ENCODE measurements at regions not wholly inside any gene's neighbourhood (a gene's known extent, or its start where the extent isn't known, plus 50 kb on each side); places are given as distances from the start of the nearest gene placed in this dataset.
A peak's percentile ranks its signal among the peaks of the same experiment; 100 is the strongest.

DNA sequence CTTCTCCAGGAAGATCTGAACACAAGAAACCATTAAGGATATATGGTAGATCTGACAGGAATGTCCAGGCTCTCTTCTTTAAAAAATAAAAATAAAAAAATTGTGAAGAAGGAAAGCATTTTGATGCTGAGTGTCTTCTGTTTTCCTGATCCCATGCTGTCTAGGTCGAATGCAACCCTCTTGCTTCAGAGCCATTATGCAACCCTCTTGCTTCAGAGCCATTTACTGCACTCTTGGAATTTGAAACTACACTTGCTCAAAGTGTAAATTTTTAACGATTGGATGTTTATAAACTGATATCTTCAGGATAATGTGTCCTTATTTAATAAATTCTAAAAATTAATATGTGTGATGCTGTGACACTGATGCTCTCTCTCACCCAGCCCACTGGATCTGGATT is 505.1 kb downstream of the DNAH5 start:
- TF ChIP-seq, protein P1, sequence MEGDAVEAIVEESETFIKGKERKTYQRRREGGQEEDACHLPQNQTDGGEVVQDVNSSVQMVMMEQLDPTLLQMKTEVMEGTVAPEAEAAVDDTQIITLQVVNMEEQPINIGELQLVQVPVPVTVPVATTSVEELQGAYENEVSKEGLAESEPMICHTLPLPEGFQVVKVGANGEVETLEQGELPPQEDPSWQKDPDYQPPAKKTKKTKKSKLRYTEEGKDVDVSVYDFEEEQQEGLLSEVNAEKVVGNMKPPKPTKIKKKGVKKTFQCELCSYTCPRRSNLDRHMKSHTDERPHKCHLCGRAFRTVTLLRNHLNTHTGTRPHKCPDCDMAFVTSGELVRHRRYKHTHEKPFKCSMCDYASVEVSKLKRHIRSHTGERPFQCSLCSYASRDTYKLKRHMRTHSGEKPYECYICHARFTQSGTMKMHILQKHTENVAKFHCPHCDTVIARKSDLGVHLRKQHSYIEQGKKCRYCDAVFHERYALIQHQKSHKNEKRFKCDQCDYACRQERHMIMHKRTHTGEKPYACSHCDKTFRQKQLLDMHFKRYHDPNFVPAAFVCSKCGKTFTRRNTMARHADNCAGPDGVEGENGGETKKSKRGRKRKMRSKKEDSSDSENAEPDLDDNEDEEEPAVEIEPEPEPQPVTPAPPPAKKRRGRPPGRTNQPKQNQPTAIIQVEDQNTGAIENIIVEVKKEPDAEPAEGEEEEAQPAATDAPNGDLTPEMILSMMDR (IDR thresholded peaks at IDR 0.05; ENCODE audit: unreplicated experiment) = no peak
- no peaks in the 10 kb centered on the region for H3K36me3 Mint-ChIP-seq (ENCODE audit: insufficient read depth, unreplicated experiment)
- H3K27me3 Mint-ChIP-seq (ENCODE audit: insufficient read depth, unreplicated experiment) = no peaks in the 10 kb centered on the region
- intact Hi-C loops (cut with micrococcal nuclease) = no loop called here
- no peak overlapping the region for H3K27ac Mint-ChIP-seq (ENCODE audit: low read depth, unreplicated experiment)
- no peaks in the 10 kb centered on the region for H3K9me3 Mint-ChIP-seq (ENCODE audit: unreplicated experiment)
- ChIA-PET POLR2A (no interaction called here), CTCF (no interaction called here)
- no peak overlapping the region for H3K4me3 Mint-ChIP-seq (ENCODE audit: unreplicated experiment)
- BruUV-seq (replicated peaks) = no TSS peak
- peak; percentile 23 for DNase-seq (ENCODE audit: unreplicated experiment)
- no peaks in the 10 kb centered on the region for H3K4me1 Mint-ChIP-seq (ENCODE audit: insufficient read depth, unreplicated experiment)

DNA sequence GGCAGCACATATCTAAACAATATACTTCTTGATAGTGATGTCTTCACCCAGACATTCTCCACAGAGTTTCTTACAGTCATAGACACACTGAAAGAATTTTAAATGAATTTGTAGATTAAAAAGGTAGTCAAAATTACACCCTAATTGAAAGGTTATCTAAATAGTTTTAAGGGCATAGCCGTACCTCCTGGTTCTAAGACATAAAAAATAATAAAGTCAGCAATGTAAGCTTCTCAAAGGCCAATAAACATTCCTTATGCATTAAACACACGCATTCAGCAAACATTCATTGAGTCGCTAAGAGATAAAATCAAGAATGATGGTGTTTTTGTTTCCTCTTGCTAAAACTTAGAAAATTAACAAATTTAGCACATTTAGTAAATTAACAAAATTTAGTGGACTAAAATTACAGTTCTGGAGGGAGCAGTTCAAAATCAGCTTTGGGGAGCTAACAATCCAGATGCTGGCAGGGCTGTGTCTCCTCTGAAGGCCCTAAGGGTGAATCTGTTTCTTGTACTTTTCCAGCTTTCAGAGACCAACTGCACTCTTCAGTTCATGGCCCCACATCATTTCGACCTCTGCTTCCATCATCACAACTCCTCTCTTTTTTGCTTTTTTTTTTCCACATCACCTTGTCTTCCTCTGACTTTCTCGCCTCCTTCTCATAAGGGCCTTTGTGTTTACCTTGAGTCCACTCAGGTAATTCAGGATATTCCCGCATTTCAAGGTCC is 516.5 kb downstream of the DNAH5 start:
- Mint-ChIP-seq H3K36me3 (ENCODE audit: insufficient read depth, unreplicated experiment) (no peaks in the 10 kb centered on the region), H3K27ac (ENCODE audit: low read depth, unreplicated experiment) (no peak overlapping the region), H3K4me1 (ENCODE audit: insufficient read depth, unreplicated experiment) (no peaks in the 10 kb centered on the region), H3K27me3 (ENCODE audit: insufficient read depth, unreplicated experiment) (no peaks in the 10 kb centered on the region), H3K4me3 (ENCODE audit: unreplicated experiment) (no peak overlapping the region), H3K9me3 (ENCODE audit: unreplicated experiment) (no peaks in the 10 kb centered on the region)
- ChIA-PET CTCF (interaction anchor here (0.6 kb wide), 1 partner anchor 240 kb away, joined by 5 read pairs; no protein-coding TSS in a partner anchor), POLR2A (no interaction called here)
- no TSS peak for BruUV-seq (replicated peaks)
- DNase-seq (ENCODE audit: unreplicated experiment) = no peak
- intact Hi-C loops (cut with micrococcal nuclease) = no loop called here
- TF ChIP-seq, protein P1 (IDR thresholded peaks at IDR 0.05; ENCODE audit: unreplicated experiment) = no peak

DNA sequence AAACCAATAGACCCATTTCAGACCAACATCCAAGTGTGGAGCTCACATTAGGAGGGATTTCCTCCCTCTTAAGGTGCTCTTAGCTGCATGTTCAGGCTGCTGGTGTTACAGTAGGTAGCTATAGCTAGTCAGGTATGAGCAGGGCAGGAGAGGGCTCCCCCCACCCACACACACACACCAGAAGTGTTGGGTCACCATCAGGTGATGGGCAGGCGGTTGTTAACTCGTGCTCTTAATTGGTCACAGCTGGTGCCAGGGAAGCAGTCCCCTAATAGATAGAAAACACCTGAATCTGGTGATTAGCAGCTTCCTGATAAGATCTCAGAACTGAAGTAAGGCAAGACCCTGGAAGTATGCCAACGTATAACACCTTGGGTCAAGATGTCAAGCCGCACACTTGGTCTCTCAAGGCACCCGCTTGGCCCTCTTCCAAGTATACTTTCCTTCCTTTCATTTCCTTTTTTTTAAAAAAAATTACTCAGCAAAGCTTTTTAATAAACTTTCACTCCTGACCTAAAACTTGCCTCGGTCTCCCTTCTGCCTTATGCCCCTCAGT is 532.4 kb downstream of the DNAH5 start:
- BruUV-seq (replicated peaks) = no TSS peak
- Mint-ChIP-seq H3K27me3 (ENCODE audit: insufficient read depth, unreplicated experiment) (no peaks in the 10 kb centered on the region), H3K36me3 (ENCODE audit: insufficient read depth, unreplicated experiment) (no peaks in the 10 kb centered on the region), H3K4me1 (ENCODE audit: insufficient read depth, unreplicated experiment) (no peaks in the 10 kb centered on the region), H3K27ac (ENCODE audit: low read depth, unreplicated experiment) (no peak overlapping the region), H3K4me3 (ENCODE audit: unreplicated experiment) (no peak overlapping the region), H3K9me3 (ENCODE audit: unreplicated experiment) (no peaks in the 10 kb centered on the region)
- DNase-seq (ENCODE audit: unreplicated experiment) = peak; percentile 5
- TF ChIP-seq, protein P1 (IDR thresholded peaks at IDR 0.05; ENCODE audit: unreplicated experiment) = no peak
- intact Hi-C loops (cut with micrococcal nuclease) = no loop called here
- ChIA-PET POLR2A (interaction anchor here (0.6 kb wide), 2 partner anchors 745 to 948 kb away, joined by 3 read pairs; no protein-coding TSS in a partner anchor), CTCF (interaction anchor here (0.6 to 2.6 kb wide), 2 partner anchors 67 to 1171 kb away, joined by 5 to 8 read pairs; no protein-coding TSS in a partner anchor)

DNA sequence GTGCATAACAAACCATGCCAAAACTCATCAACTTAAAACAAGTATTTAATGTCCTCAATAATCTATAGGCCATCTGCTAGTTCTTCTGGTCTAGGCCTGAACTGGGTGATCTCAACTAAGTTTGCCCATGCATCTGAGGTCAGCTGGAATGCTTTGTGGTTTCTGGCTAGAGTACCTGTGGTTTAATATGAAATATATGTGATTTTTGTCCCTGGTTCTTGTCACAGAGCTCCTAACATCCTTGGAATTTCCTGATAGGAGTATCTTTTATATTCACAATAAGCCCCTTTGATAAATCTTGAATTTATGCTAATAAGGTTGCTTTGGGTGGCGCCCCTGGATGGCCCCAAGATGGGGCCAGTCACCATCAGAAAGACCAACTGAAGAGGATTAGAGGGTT is 535.9 kb downstream of the DNAH5 start:
- intact Hi-C loops (cut with micrococcal nuclease) = no loop called here
- CTCF ChIA-PET = no interaction called here

More for the DNA sequence above, 535.9 kb downstream of the DNAH5 start:
- no TSS peak for BruUV-seq (replicated peaks)
- Mint-ChIP-seq H3K27ac (ENCODE audit: low read depth, unreplicated experiment) (no peak overlapping the region), H3K4me3 (ENCODE audit: unreplicated experiment) (no peak overlapping the region), H3K27me3 (ENCODE audit: insufficient read depth, unreplicated experiment) (no peaks in the 10 kb centered on the region), H3K9me3 (ENCODE audit: unreplicated experiment) (no peaks in the 10 kb centered on the region), H3K36me3 (ENCODE audit: insufficient read depth, unreplicated experiment) (no peaks in the 10 kb centered on the region), H3K4me1 (ENCODE audit: insufficient read depth, unreplicated experiment) (no peaks in the 10 kb centered on the region)
- TF ChIP-seq, protein P1 (IDR thresholded peaks at IDR 0.05; ENCODE audit: unreplicated experiment) = no peak
- POLR2A ChIA-PET = no interaction called here
- no peak for DNase-seq (ENCODE audit: unreplicated experiment)

Data from MCF 10A (cell line).